Esophagus muscularis mucosa (tissue), 4 donors: ENCODE measurements at regions not wholly inside any gene's neighbourhood (a gene's known extent, or its start where the extent isn't known, plus 50 kb on each side); places are given as distances from the start of the nearest gene placed in this dataset.

Experiments used
- CTCF ChIP-seq, 3 experiments: fragments of 200-600 bp in 2 of 3; fragments of 450-650 bp in 1 of 3; sonication (generic) in 2 of 3; IDR thresholded peaks; one replicate each; pipeline ENCODE4 v1.5.1; 2017 to 2019; ENCODE audit warnings: antibody characterized with exemption in 3 of 3, mild to moderate bottlenecking in 2 of 3, moderate library complexity in 1 of 3
- EP300 ChIP-seq: sonication (generic); formaldehyde crosslinking; IDR thresholded peaks from one replicate; pipeline ENCODE4 v1.6.1; 2017; ENCODE audit warnings: antibody characterized with exemption
- POLR2A ChIP-seq: fragments of 450-650 bp; IDR thresholded peaks from one replicate; pipeline ENCODE4 v1.6.1; 2017; ENCODE audit warnings: antibody characterized with exemption, moderate library complexity, mild to moderate bottlenecking, low read depth
- POLR2AphosphoS5 ChIP-seq, 2 donors: sonication (generic); formaldehyde crosslinking; IDR thresholded peaks; one replicate each; pipeline ENCODE4 v1.6.1; 2017; ENCODE audit warnings: antibody characterized with exemption in 2 of 2

- TF ChIP-seq CTCF (IDR thresholded peaks at IDR 0.05) = no peak
- no peak for TF ChIP-seq POLR2A
- no peak for TF ChIP-seq EP300
- no peak for TF ChIP-seq POLR2AphosphoS5 (IDR thresholded peaks at IDR 0.05)
These were observed 70.7 kb upstream of the SYN2 start for GRCh38 chr3:11933529-11933928.
